ENCODE measurements at regions not wholly inside any gene's neighbourhood (a gene's known extent, or its start where the extent isn't known, plus 50 kb on each side); places are given as distances from the start of the nearest gene placed in this dataset.
"Not testable (repeated sequence)": the region's sequence is repeated elsewhere in the genome, so short reads cannot be mapped to it uniquely, and the experiment has no call there.

- Mint-ChIP-seq H3K4me3 (no peak overlapping the region), H3K4me1 (ENCODE audit: low read depth in 2 of 2) (no peaks in the 10 kb centered on the region)
Observed at GRCh38 chr22:33124471-33124870, 66.3 kb upstream of the SYN3 start.

GRCh38 chr22:33122439-33122838 lies 64.3 kb upstream of the SYN3 start:
- not testable (repeated sequence) for H3K27me3 Mint-ChIP-seq; H3K4me1 Mint-ChIP-seq (ENCODE audit: low read depth in 2 of 2); H3K36me3 Mint-ChIP-seq (ENCODE audit: insufficient read depth); ATAC-seq (replicated peaks); DNase-seq; H3K4me3 Mint-ChIP-seq; H3K27ac Mint-ChIP-seq; H3K9me3 Mint-ChIP-seq

More at GRCh38 chr22:33124471-33124870, 66.3 kb upstream of the SYN3 start:
- Mint-ChIP-seq H3K27me3 (peaks cover 0 to 9% of the 10 kb centered on the region in 2 donors), H3K27ac (no peak overlapping the region), H3K36me3 (ENCODE audit: insufficient read depth) (no peaks in the 10 kb centered on the region), H3K9me3 (peaks cover 2 to 5% of the 10 kb centered on the region in 2 donors)
- DNase-seq (no peak), ATAC-seq (replicated peaks) (no peak)

GRCh38 chr22:33119044-33119443 lies 60.9 kb upstream of the SYN3 start:
- H3K27ac Mint-ChIP-seq: no peak overlapping the region

GRCh38 chr22:33117821-33118220 lies 59.6 kb upstream of the SYN3 start:
- H3K9me3 Mint-ChIP-seq: no peaks in the 10 kb centered on the region
- DNase-seq: no peak
- no peak overlapping the region for H3K4me3 Mint-ChIP-seq
- no peaks in the 10 kb centered on the region for H3K27me3 Mint-ChIP-seq
- no peak for ATAC-seq (replicated peaks)
- H3K36me3 Mint-ChIP-seq (ENCODE audit: insufficient read depth): no peaks in the 10 kb centered on the region
- no peaks in the 10 kb centered on the region for H3K4me1 Mint-ChIP-seq (ENCODE audit: low read depth in 2 of 2)
- H3K27ac Mint-ChIP-seq: no peak overlapping the region

More at GRCh38 chr22:33119044-33119443, 60.9 kb upstream of the SYN3 start:
- ATAC-seq (replicated peaks) (no peak), DNase-seq (no peak)
- no peak overlapping the region for H3K4me3 Mint-ChIP-seq
- H3K4me1 Mint-ChIP-seq (ENCODE audit: low read depth in 2 of 2): no peaks in the 10 kb centered on the region
- no peaks in the 10 kb centered on the region for H3K27me3 Mint-ChIP-seq
- H3K9me3 Mint-ChIP-seq: peaks cover 0 to 2% of the 10 kb centered on the region in 2 donors
- no peaks in the 10 kb centered on the region for H3K36me3 Mint-ChIP-seq (ENCODE audit: insufficient read depth)

GRCh38 chr22:33116841-33117547 lies 58.8 kb upstream of the SYN3 start:
- no peak for DNase-seq
- no peak for ATAC-seq (replicated peaks)

GRCh38 chr22:33114565-33114964 lies 56.4 kb upstream of the SYN3 start:
- Mint-ChIP-seq H3K4me3 (no peak overlapping the region), H3K36me3 (ENCODE audit: insufficient read depth) (no peaks in the 10 kb centered on the region), H3K4me1 (ENCODE audit: low read depth in 2 of 2) (no peaks in the 10 kb centered on the region), H3K27ac (no peak overlapping the region), H3K9me3 (peaks cover 0 to 2% of the 10 kb centered on the region in 2 donors), H3K27me3 (no peaks in the 10 kb centered on the region)
- no peak for DNase-seq
- ATAC-seq (replicated peaks): no peak

More at GRCh38 chr22:33116841-33117547, 58.8 kb upstream of the SYN3 start:
- no peak overlapping the region for H3K27ac Mint-ChIP-seq
- no peaks in the 10 kb centered on the region for H3K27me3 Mint-ChIP-seq
- H3K9me3 Mint-ChIP-seq: no peaks in the 10 kb centered on the region
- H3K4me1 Mint-ChIP-seq (ENCODE audit: low read depth in 2 of 2): no peaks in the 10 kb centered on the region
- H3K36me3 Mint-ChIP-seq (ENCODE audit: insufficient read depth): no peaks in the 10 kb centered on the region
- H3K4me3 Mint-ChIP-seq: no peak overlapping the region

GRCh38 chr22:33112580-33112979 lies 54.4 kb upstream of the SYN3 start:
- H3K27me3 Mint-ChIP-seq: no peaks in the 10 kb centered on the region
- no peak overlapping the region for H3K4me3 Mint-ChIP-seq
- no peak overlapping the region for H3K27ac Mint-ChIP-seq
- H3K36me3 Mint-ChIP-seq (ENCODE audit: insufficient read depth): no peaks in the 10 kb centered on the region
- ATAC-seq (replicated peaks) (no peak), DNase-seq (no peak)
- H3K4me1 Mint-ChIP-seq (ENCODE audit: low read depth in 2 of 2): no peaks in the 10 kb centered on the region
- peaks cover 0 to 2% of the 10 kb centered on the region in 2 donors for H3K9me3 Mint-ChIP-seq

GRCh38 chr22:33111491-33111890 lies 53.3 kb upstream of the SYN3 start:
- peaks cover 0 to 2% of the 10 kb centered on the region in 2 donors for H3K9me3 Mint-ChIP-seq
- no peak overlapping the region for H3K4me3 Mint-ChIP-seq
- DNase-seq (no peak), ATAC-seq (replicated peaks) (no peak)
- H3K27ac Mint-ChIP-seq: no peak overlapping the region
- H3K4me1 Mint-ChIP-seq (ENCODE audit: low read depth in 2 of 2): no peaks in the 10 kb centered on the region
- H3K36me3 Mint-ChIP-seq (ENCODE audit: insufficient read depth): no peaks in the 10 kb centered on the region
- no peaks in the 10 kb centered on the region for H3K27me3 Mint-ChIP-seq

- no peaks in the 10 kb centered on the region for H3K4me1 Mint-ChIP-seq (ENCODE audit: low read depth in 2 of 2)
- no peaks in the 10 kb centered on the region for H3K36me3 Mint-ChIP-seq (ENCODE audit: insufficient read depth)
- ATAC-seq (replicated peaks): no peak
- H3K27ac Mint-ChIP-seq: no peak overlapping the region
- DNase-seq: no peak
- H3K4me3 Mint-ChIP-seq: no peak overlapping the region
- H3K9me3 Mint-ChIP-seq: peaks cover 0 to 2% of the 10 kb centered on the region in 2 donors
- H3K27me3 Mint-ChIP-seq: no peaks in the 10 kb centered on the region
Observed at GRCh38 chr22:33110562-33111163, 52.5 kb upstream of the SYN3 start.

- Mint-ChIP-seq H3K4me1 (ENCODE audit: low read depth in 2 of 2) (no peaks in the 10 kb centered on the region), H3K9me3 (peaks cover 0 to 2% of the 10 kb centered on the region in 2 donors), H3K27me3 (peaks cover 0 to 5% of the 10 kb centered on the region in 2 donors), H3K27ac (no peak overlapping the region), H3K36me3 (ENCODE audit: insufficient read depth) (no peaks in the 10 kb centered on the region), H3K4me3 (no peak overlapping the region)
- ATAC-seq (replicated peaks): no peak
- no peak for DNase-seq
Observed at GRCh38 chr22:33109514-33110430, 51.6 kb upstream of the SYN3 start.

GRCh38 chr22:33108037-33108436 lies 49.9 kb upstream of the SYN3 start:
- DNase-seq: no peak
- no peaks in the 10 kb centered on the region for H3K4me1 Mint-ChIP-seq (ENCODE audit: low read depth in 2 of 2)
- H3K9me3 Mint-ChIP-seq: peaks cover 0 to 5% of the 10 kb centered on the region in 2 donors

More at GRCh38 chr22:33108037-33108436, 49.9 kb upstream of the SYN3 start:
- Mint-ChIP-seq H3K36me3 (ENCODE audit: insufficient read depth) (no peaks in the 10 kb centered on the region), H3K4me3 (no peak overlapping the region), H3K27me3 (peaks cover 0 to 5% of the 10 kb centered on the region in 2 donors), H3K27ac (no peak overlapping the region)
- no peak for ATAC-seq (replicated peaks)

Measured in effector memory CD8-positive, alpha-beta T cell (primary cell).